SKM-1 treated with dmso at 0.1 percent for 144 hours (cell line): ENCODE measurements at regions not wholly inside any gene's neighbourhood (a gene's known extent, or its start where the extent isn't known, plus 50 kb on each side); places are given as distances from the start of the nearest gene placed in this dataset.
"Not testable (repeated sequence)": the region's sequence is repeated elsewhere in the genome, so short reads cannot be mapped to it uniquely, and the experiment has no call there.

ENCODE experiments used
- DNase-seq: peaks from one replicate; lab custom pipeline; 2025; ENCODE audit not compliant: unreplicated experiment; lab: John Stamatoyannopoulos, UW

GRCh38 chr21:32099812-32100416 is 178.9 kb downstream of the MIS18A start:
- DNase-seq: no peak

DNA sequence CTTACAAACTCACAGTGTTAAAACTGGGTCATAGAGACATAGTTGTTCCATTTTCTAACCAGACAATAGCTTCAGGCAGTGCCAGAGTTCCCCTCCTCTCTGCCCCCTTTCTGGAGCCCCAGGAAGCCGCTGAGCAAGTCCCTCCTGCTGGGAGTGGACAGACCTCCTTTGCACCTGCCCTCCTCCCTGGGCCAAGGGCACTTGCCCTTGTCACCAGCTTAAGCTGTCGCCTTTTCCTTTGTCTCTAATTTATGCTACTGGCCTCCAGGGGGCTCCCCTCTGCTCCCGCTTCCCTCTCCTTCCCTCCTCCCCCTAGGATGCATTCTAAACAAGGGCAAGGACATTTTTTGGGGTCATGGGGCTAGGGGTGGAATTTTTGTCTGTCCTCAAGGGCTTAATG is 182.4 kb downstream of the MIS18A start:
- peak; percentile 38 for DNase-seq

DNA sequence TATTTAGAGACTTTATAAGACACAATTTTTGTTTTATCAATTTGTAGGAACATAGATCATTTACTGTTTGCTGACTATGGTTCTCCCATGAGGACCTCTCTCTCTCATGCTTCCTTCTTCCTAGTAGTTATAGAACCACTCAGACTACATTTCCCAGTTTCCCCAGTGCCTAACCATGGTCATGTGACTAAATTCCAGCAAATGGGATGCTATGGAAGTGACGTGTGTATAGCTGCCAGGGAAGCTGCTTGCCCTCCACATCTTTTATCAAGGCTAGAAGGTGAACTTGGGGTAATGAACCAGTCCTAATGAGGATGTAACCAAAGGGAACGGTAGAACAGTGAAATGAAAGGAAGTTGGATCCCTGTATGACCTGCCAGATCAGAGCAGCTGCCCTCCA is 184.0 kb downstream of the MIS18A start:
- DNase-seq: no peak

GRCh38 chr21:32093646-32094462 is 185.0 kb downstream of the MIS18A start:
- no peak for DNase-seq

DNA sequence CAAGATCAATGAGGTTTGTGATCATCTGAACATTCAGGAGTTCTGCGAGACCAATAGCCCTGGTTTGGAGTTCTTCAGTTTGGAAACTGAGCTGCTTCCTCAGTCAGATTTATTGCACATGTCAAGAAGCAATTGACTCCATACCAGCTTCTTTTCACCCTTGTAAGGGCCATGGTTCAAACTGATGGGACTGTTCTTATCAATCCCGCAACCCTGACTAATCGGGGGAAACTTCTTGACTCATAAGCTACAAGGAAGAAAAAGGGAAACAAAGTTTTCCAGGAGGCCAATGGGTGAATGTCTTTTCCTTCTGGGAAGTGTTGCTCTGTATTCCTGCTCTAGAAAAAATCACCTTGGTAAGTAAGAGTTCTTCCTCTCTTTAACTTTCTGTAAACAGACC is 187.9 kb downstream of the MIS18A start:
- no peak for DNase-seq

- DNase-seq: no peak
These were observed 189.1 kb downstream of the MIS18A start for GRCh38 chr21:32089766-32090165.

DNA sequence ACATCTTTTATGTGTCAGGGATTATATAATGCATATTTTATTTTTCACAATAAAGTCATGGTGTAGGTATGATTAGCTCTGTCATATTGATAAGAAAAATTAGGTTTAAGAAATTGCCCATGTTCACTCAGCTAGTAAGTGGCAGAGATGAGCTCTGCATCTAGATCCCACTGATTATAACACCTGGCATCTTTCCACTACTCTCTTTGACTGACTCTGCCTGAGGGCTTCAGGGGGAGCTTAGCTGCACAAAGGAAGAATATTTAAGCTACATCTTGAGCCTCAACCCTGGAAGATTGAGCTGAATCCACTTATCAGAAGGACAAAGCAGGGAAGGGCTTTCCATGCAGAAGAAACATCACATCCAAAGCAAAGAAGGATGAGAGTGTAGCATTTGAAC is 190.4 kb downstream of the MIS18A start:
- DNase-seq: no peak

GRCh38 chr21:32087447-32087846 is 191.4 kb downstream of the MIS18A start:
- DNase-seq: no peak

- DNase-seq: no peak
These were observed 195.7 kb downstream of the MIS18A start for GRCh38 chr21:32083197-32083596.

- no peak for DNase-seq
These were observed 196.4 kb downstream of the MIS18A start for GRCh38 chr21:32082466-32082865.

DNA sequence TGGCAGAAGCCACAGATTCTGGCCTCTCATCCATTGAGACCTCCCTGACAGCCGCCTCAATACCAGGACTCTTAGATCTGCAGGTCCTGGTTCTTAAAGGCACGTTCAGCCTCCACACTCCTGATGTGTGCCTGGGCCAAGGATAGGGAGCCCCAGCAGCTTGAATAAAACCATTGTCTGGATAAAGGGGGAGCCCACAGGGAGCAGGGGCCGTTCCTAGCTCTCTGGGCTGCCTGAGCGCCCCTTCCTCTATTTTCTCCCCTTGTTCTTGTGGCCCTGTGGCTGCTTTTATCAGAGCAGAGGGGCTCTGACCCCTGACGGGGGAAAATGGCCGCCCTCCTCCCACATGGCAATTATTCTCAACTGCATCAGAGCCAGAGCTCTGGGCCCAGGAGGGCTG is 200.8 kb downstream of the HUNK start:
- no peak for DNase-seq

- DNase-seq: no peak
These were observed 200.4 kb downstream of the HUNK start for GRCh38 chr21:32073190-32073589.

DNA sequence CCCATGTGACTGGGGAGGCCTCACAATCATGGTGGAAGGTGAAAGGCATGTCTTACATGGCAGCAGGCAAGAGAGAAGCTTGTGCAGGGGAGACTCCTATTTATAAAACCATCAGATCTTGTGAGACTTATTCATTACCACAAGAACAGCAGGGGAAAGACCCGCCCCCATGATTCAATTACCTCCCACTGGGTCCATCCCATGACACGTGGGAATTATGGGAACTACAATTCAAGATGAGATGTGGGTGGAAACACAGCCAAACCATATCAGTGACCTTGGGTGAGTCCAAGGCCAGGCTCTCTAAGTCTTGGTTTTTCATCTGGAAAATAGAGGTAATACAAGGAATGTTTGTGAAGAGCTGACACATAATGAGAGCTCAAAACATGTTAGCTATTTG is 198.8 kb downstream of the HUNK start:
- DNase-seq: not testable (repeated sequence)

GRCh38 chr21:32070676-32071330 is 198.0 kb downstream of the HUNK start:
- DNase-seq: no peak

DNA sequence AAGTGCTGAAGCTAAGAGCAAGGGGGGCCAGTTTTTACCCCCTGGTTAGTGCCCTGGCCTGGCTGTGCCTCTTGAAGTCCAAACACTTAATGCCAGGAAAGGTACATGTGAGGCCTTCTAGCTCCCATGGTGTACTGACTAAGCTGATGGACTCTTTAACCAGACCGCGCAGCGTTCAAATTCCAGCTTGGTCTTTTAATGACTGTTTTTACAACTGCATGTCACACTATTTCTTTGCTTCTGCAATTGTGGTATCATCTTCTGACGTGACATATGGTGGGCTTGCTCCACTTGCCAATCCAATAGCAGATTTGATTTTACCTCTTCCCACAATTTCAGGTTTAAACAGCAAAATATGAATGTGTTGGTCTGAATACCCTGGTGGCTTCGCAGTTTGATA is 197.3 kb downstream of the HUNK start:
- no peak for DNase-seq

DNA sequence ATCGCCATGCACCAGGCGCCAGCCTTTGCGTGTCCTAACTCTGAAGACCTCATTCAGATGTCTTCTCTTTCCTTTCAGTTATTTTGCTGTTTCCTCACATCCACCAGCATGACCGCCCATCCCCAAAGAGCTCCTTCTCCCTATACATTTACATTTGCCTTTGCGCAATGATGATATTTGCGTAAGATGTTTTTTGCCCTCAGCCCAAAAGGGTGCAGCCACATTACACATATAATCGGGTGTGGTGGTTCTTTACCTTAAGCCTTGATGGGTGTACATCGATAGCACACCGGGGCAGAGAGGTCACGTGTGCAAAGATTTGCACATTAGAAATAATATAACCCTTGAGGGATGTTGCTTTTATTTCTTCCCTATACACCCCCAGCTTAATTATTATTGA is 192.8 kb downstream of the HUNK start:
- peak; percentile 6 for DNase-seq

GRCh38 chr21:32064281-32064910 is 191.6 kb downstream of the HUNK start:
- no peak for DNase-seq

GRCh38 chr21:32062591-32063227 is 189.9 kb downstream of the HUNK start:
- no peak for DNase-seq

DNA sequence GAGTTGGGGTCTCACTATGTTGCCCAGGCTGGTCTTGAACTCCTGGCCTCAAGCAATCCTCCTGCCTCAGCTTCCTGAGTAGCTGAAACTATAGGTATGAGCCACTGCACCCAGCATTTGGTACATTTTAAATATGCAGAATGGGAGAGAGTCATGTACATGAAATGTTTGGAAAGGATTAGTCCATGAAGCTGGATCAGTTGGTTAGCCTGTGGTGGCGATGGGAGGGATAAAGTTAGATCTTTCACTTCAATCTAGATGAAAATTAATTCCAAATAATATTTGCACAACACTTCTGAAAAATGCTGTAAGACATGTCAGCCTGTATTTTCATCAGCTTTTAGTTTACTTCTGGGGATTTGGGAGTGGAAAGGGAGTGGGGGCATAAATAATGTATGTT is 188.9 kb downstream of the HUNK start:
- no peak for DNase-seq

DNA sequence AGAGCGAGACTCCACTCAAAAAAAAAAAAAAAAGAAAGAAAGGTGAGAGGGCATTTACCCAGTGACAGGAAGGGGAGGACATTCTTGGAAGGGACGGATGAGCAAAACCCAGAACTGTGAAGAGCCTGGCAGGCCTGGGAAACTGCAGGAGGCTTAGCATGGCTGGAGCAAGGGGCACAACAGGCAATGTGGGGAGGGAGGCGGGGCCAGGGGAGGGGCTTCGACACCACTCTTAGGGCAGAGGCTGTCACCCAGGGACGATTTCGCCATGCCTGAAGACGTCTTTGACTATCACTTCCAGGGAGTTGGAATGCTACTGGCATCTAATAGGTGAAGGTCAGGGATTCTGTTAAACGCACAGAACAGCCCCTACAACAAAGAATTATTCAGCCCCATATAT is 184.0 kb downstream of the HUNK start:
- DNase-seq: no peak

DNA sequence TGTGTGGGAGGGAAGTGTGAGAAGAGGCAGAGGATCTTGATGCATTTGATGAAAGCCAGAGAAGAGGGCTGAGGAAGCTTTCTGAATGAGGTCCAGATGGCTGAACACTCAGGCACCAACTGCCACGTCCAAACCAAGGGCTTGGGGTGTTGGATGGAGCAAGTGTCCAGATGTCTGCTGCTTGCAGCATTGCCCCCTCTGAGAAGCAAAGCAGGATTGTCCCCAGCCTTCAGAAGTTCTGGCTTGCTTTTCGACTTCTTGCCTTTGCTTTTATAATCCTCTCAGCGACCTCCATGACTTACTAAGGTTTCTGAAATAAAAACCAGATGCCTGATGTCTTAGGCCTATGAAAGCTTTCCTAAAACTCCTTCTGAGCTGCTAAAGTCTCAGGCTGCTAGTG is 182.5 kb downstream of the HUNK start:
- DNase-seq: no peak
